ENCODE measurements at regions not wholly inside any gene's neighbourhood (a gene's known extent, or its start where the extent isn't known, plus 50 kb on each side); places are given as distances from the start of the nearest gene placed in this dataset.

GRCh38 chr1:164949771-164950471 is 390.9 kb downstream of the PBX1 start:
- DNase-seq (ENCODE audit: low spot score) = no peak

GRCh38 chr1:164948101-164948500 is 389.1 kb downstream of the PBX1 start:
- no peak for DNase-seq (ENCODE audit: low spot score)

GRCh38 chr1:164937291-164937690 is 378.3 kb downstream of the PBX1 start:
- no peak for DNase-seq (ENCODE audit: low spot score)

GRCh38 chr1:164932580-164932979 is 373.6 kb downstream of the PBX1 start:
- DNase-seq (ENCODE audit: low spot score) = no peak

- DNase-seq (ENCODE audit: low spot score) = no peak
Measured at GRCh38 chr1:164930833-164931232, 371.8 kb downstream of the PBX1 start.

- no peak for DNase-seq (ENCODE audit: low spot score)
Measured at GRCh38 chr1:164930241-164930640, 371.3 kb downstream of the PBX1 start.

- no peak for DNase-seq (ENCODE audit: low spot score)
Measured at GRCh38 chr1:164928232-164928812, 369.3 kb downstream of the PBX1 start.

- no peak for DNase-seq (ENCODE audit: low spot score)
Measured at GRCh38 chr1:164926107-164926506, 367.1 kb downstream of the PBX1 start.

- no peak for DNase-seq (ENCODE audit: low spot score)
Measured at GRCh38 chr1:164922585-164922984, 363.6 kb downstream of the PBX1 start.

- no peak for DNase-seq (ENCODE audit: low spot score)
Measured at GRCh38 chr1:164921493-164921892, 362.5 kb downstream of the PBX1 start.

- DNase-seq (ENCODE audit: low spot score) = no peak
Measured at GRCh38 chr1:164918140-164918539, 359.2 kb downstream of the PBX1 start.

- DNase-seq (ENCODE audit: low spot score) = no peak
Measured at GRCh38 chr1:164914208-164914607, 355.2 kb downstream of the PBX1 start.

GRCh38 chr1:164912290-164912689 is 353.3 kb downstream of the PBX1 start:
- DNase-seq (ENCODE audit: low spot score) = no peak

GRCh38 chr1:164910671-164911070 is 351.7 kb downstream of the PBX1 start:
- DNase-seq (ENCODE audit: low spot score) = no peak

GRCh38 chr1:164907666-164908065 is 348.7 kb downstream of the PBX1 start:
- no peak for DNase-seq (ENCODE audit: low spot score)

- DNase-seq (ENCODE audit: low spot score) = no peak
Measured at GRCh38 chr1:164905869-164906268, 346.9 kb downstream of the PBX1 start.

GRCh38 chr1:164902491-164902890 is 343.5 kb downstream of the PBX1 start:
- DNase-seq (ENCODE audit: low spot score) = no peak

Data from iPS-NIHi11 (cell line).